Right forelimb (tissue), 1 donor: ENCODE measurements at regions not wholly inside any gene's neighbourhood (a gene's known extent, or its start where the extent isn't known, plus 50 kb on each side); places are given as distances from the start of the nearest gene placed in this dataset.
"Not testable (repeated sequence)": the region's sequence is repeated elsewhere in the genome, so short reads cannot be mapped to it uniquely, and the experiment has no call there.

Experiments used
- DNase-seq: peaks from one replicate; pipeline ENCODE4 v3.0.0-alpha.2; 2018

DNA sequence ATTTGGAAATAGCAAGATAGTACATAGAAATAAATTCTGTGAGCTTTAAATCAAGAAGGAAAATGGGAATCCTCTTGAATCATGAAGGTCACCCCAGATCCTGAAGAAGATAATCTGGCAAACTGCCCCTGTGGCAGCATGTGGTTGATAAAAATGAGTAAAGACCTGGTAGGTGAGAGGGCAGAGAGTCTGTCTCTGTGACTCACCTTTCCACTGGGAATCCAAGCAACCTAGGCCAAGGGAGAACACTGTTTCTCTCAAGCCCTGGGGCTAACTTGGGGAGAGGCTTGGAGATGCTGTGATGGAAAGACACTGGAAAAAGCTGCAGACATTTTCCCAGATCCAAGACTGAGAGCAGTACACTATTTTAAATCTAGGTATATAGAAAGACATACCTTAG is 185.8 kb upstream of the CNTNAP5 start:
- DNase-seq, result no peak

DNA sequence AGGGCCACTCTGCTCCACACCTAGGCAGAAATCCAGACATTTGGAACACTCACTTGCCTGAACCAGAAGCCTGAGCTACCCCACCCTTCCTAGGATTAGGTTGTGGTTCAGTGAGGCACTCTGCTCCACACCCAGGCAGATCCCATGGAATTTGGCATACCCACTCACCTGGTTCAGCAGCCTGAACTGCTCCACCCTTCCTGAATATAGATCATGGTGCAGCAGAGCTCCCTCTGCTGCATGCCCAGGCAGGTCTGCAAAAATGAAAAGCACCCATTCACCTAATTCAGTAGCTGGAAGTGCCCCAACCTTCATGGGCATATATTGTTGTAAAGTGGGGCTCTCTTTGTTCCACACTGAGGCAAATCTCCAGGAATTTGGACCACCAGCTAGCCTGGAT is 185.1 kb upstream of the CNTNAP5 start:
- no peak for DNase-seq

DNA sequence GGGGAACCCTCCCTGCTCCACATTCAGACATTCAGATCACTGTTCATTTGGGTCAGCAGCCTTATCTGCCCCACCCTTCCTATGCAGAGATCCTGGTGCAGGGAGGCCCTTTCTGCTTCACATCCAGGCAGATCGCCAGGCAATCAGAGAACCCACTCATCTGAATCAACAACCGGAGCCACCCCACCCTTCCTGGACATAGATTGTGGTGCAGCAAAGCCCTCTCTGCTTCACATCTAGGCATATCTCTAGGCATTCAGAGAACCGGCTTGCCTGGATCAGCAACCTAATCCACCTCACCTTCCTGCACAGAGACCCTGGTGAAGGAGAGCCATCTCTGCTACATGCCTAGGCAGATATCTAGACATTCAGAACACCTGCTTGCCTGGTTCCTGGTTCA is 184.5 kb upstream of the CNTNAP5 start:
- no peak for DNase-seq

DNA sequence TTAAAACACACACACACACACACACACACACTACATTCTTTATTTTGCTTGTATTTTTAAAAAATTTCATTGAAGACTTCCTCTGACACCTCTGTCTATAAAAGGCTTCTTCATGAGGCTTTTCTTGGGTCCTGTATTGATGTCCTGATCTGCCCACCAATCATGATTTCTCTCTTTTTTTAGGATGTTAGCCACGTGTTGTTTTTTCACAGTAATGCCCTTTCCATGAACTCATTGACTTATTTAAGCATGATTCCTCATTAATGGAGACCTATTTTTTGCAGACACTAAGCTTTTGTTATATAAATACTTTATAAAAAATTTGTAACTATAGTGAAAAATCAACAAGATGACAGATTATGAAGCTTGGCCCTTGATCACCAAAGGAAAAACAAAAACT is 173.8 kb upstream of the CNTNAP5 start:
- DNase-seq, result no peak

DNA sequence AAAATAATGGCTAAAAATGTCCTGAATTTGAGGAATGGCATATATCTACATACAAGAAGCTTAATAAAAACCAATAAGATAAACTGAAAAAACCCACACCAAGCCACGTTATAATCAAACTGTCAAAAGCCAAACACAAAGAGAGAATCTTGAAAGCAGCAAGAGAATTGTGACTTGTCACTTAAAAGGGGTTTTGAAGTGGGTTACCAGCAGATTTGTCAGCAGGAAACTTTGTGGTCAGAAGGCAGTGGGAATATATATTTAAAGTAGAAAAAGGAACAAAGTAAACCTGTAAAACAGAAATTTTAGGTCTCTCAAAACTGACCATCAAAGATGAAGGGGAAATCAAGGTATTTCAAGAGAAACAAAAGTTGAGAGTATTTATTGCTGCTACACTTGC is 171.9 kb upstream of the CNTNAP5 start:
- no peak for DNase-seq

DNA sequence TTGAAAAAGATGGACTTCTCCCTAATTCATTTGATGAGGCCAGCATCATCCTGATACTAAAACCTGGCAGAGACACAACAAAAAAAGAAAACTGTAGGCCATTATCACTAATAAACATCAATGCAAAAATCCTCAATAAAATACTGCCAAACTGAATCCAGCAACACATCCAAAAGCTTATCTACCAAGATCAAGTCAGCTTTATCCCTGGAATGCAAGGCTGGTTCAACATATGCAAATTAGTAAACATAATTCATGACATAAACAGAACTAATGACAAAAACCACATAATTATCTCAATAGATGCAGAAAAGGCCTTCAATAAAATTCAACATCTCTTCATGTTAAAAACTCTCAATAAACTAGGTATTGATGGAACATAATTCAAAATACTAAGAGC is 166.1 kb upstream of the CNTNAP5 start:
- not testable (repeated sequence) for DNase-seq

DNA sequence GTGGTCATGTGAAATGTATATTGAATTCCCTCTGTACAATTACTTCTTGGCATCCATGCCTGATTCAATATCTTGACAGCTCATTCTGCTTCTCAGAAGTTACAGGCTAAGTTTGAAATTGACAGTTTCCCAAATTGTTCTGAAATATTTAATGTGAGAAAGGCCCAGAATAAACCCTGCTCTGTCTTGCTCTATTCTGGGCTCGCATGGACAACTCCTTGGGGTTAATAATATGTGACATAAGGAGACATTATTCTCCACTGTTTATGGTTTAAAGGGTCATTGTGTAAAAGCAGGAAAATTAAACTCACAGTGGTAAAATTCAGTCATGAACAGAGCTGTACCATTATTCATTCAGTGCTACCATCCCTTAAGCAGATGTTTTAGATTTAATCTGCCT is 160.7 kb upstream of the CNTNAP5 start:
- DNase-seq, result no peak

DNA sequence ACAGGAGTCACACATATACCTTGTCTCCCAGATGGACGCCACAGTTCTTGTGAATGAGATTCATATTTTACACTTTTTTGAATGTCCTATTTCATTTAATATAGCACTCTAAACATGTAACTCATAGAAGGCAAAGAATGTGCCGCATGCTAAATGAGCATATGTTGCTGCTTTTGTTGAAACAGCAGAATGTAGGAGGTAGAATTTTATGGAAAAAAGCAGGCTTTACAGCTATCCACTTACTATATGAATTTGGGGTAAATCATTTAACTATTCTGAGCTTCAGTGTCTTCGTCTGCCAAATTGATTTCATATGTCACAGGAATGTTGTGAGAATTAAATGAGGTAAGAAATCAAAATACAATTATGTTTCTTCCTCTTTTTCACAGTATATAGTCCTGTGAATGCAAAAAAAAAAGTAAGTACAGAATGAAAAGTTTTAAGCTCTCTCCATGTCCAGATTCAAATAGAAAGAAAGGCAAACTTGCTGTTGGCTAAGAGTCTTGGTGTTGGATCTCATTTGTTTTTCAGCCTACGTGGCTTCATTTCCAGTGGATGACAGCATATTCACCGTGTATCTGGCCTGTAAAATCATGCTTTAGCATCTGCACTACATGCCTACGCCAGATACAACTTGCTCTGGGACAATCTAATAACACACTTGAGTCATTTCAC is 154.7 kb upstream of the CNTNAP5 start:
- DNase-seq, result no peak

DNA sequence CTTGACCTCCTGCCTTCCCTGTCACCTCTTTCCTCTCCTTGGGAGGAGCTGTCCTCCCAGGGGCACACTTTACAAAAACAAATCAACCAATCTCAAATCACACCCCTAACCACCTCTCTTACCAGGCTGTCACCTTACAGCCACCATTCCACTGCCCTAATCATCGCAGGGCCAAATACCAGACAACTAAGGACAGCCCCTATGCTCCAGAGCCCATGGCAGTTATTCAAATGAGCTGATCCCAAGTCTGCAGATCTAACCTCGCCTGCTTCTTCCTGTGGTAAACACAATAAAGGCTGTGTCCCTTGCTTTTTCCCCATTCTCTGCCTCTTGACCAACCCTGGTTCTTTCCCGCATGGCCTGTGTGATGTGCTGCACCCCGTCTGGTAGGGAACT is 154.2 kb upstream of the CNTNAP5 start:
- DNase-seq, result no peak

DNA sequence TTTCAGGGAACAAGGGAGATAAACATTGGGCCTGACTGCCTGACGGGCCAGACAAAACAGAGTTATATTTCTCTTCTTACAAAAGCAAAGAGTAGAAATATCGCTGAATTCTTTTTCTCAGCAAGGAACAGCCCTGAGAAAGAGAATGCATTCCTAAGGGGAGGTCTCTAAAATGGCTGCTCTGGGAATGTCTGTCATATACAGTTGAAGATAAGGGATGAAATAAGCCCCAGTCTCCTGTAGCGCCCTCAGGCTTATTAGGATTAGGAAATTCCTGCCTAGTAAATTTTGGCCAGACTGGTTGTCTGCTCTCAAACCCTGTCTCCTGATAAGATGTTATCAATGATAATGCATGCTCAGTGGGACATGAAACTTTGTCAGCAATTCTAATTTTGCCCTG is 134.9 kb upstream of the CNTNAP5 start:
- no peak for DNase-seq

DNA sequence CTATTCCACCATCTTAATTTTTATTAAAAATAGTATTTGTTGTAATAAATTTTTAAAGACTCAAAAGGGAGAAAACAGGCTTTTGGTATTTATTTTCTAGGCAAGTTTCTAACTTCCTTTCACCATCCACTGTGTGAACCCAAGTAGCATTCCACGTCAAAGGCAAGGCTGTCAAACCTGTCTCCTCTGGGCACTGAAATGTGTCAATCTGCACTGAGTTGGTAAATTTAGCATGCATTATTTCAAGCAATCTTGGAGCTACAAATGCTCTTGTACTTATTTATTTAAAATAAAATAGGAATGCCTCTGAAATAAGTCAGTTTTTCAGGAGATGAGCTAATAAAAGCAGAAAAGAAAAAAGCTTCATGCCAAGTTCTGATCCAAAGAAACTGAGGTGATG is 130.9 kb upstream of the CNTNAP5 start:
- DNase-seq, result no peak

DNA sequence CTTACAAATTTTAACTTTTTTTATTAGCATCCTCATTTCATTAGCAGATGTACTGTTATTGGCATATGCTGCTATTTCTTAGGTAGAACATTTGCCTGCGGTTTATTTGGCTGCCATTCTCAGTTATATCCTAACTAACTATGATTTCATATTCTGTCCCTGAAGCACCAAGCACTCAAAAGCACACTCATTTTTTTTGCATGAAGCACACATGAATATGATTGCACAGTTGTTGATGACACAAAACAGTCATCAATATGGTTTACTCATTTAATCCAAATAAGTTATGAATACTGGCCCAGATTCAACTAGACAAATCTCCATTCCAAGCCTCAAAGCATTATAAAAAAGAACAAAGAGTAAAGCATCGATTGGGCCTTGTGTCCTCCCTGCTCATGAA is 129.4 kb upstream of the CNTNAP5 start:
- no peak for DNase-seq

DNA sequence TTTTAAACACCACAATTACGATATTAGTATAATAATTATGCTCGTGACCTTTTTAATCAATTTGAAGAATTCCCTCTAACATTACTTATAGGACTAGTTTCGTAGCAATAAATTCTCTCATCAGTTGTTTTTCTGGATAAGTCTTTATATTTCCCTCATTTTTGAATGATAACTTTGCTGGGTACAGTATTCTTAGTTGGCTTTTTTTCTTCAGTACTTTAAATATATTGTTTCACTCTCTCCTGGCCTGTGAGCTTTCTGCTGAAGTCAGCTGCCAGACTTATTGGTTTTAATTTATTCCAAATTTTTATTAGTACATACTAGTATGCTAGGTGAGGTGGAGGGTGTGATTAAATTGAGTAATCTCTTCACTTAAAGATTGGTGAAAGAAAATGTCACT is 123.8 kb upstream of the CNTNAP5 start:
- DNase-seq, result no peak

DNA sequence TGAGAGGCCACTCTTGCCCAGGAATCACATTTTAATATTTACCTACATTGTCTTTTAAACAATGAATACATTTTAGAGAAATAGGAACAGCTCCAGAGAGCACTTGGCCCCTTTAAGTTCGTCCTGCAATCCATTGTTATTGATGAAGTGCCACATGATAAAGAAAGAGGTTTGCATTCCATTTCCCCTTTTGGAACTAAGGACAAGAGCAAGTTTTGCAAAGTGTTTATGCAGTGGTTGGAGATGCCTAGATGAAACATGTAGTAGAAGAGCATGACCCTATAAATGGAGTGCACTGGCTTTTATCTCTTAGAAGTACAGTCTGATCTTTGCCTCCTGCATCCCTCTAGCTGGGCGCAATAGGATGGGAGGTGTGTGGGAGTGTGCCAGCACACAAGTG is 118.7 kb upstream of the CNTNAP5 start:
- DNase-seq, result no peak

DNA sequence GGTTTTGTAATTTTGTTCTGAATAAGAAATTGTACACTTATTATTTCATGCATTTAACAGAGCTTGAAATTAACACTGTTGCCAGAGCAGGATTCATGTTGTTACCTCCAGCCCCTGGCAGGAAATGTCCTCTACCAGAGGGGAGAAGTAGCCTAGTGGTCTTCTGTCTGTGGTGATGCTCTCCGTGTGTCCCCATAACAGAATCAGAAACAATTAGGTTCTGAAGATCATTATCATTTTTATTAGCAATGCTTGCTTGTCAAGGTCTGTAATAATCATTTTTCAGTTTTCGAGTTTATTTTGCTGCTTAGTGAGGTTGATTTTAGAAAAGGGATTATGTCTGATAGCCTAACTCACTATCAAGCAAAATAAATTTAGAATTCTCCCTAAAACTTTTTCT is 116.6 kb upstream of the CNTNAP5 start:
- DNase-seq, result no peak

DNA sequence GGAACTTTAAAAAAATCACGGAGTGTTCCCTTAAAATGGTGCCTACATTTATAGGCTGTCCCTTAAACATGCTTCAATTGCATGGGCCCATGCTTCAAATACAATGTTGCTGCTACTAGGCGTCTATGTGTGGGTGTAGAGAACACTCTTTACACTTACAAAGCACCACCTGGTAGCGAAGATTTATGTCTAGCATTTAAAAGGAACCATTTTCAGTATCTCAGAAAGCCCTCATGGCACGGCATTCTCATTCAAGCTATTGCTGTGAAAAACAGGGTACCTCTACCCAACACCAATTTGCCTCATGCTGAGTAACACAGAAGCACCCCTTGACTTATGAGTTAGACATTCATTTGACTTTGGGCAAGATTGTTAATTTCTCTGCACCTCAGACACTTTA is 112.9 kb upstream of the CNTNAP5 start:
- DNase-seq, result no peak

DNA sequence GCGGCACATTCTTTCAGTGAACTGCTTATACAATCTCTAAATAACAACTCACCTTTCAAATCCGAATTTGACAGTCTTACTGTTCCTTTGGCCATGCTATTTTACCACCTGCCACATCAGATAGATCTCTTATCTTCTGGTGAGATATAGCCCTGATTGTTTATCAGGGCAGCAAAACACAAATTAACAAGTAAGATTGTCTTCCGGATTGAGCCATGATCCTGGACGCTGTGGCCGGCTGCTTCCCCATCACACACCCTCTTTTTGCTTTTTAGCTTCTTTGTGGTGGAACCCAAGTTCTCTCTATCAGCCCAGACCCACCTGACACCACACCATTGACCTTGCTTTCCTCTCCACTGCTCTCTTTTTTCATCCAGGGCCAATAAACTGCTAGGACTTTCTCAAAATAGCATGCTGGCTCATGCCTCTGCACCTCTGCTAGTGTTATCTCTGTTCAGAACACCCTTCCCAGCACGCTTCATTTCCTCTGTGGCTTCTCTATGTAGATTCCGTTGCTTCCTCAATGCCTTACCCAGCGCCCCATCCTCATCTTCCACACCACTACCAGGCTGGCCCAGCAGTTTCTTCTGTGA is 111.8 kb upstream of the CNTNAP5 start:
- no peak for DNase-seq

DNA sequence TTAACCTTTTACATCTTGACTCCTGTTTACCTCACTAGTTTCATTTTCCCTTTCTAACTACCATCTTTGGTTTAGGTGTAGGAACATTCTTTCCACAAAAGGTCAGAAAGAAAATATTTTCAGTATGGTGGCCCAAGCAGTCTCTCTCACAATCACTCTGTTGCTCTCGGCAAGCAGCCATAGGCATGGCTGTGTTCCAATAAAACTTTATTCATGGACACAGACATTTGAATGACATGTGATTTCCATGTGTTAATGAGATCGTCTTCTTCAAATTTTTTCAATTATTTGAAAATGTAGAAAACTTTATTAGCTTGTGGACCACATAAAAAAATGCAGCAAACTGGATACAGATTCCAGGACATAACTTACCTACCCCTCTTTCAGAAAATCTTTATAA is 109.7 kb upstream of the CNTNAP5 start:
- DNase-seq, result no peak

DNA sequence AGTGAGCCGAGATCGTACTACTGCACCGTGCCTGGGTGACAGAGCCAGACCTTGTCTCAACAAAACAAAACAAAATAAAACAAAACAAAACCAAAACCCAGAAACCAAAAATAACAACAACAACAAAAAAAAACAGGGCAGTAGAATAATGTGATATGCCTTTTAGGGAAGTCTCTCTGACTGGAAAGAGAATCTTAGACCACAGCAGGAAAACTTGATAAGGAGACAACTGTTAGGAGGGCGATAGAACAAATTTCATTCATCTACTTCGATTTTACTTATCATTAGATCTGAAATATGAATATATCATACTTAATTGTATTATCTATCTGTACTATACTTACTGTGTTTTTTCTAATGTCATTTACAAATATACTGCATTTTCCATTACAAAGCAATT is 109.0 kb upstream of the CNTNAP5 start:
- DNase-seq, result no peak

DNA sequence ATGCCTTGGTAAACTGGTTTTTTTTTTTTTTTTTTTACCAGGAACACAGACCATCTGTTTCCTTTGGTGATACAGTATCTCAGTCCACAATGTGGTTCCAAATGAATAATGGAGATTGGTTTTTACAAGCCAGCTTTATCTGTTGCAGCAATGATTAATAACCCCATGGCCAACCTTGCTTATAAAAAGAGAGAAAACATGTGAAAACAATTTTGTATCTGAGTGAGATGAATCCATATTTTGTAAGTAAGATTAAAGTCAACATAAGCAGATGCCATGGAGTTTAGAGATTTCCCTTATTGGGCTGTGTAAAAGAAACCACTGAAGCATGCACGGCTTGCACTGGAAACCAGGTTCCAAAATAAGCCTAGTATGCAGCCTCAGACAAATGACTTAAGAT is 108.6 kb upstream of the CNTNAP5 start:
- no peak for DNase-seq

DNA sequence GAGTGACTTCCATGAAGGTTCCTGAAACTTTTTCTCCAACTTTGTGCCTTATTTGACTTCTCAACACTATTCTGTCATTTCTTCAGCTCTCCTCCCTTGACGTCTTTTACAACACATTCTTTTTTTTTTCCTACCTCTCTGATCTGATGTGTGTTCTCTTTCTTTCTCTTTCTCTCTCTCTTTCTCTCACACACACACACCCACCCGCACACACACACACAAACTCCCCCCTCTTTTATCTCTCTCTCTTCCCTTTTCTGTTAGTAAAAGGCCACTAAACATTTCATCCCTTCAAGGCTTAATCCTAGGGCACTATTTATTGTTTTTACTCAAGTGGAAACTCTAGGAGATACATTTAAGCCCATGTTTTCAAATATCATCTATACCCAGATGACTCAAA is 107.8 kb upstream of the CNTNAP5 start:
- DNase-seq, result no peak

DNA sequence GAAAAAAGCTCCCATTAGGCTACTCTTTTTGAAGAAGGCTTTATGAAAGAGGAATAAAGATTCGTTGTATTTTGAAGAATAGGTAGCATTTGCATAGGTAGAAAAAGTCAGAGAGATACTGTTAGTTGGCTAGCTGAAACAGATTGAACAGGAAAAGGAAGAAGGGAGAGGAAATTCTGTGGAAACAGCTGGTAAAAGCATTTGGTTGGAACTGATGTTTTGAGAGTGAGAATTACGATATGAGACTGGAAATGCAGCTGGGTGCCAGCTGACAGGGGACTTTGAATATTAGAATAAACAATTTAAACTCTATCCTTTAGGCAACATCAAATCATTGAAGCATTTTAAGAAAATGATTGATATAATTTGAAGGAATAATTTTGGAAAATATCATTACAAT is 96.7 kb upstream of the CNTNAP5 start:
- DNase-seq, result no peak

DNA sequence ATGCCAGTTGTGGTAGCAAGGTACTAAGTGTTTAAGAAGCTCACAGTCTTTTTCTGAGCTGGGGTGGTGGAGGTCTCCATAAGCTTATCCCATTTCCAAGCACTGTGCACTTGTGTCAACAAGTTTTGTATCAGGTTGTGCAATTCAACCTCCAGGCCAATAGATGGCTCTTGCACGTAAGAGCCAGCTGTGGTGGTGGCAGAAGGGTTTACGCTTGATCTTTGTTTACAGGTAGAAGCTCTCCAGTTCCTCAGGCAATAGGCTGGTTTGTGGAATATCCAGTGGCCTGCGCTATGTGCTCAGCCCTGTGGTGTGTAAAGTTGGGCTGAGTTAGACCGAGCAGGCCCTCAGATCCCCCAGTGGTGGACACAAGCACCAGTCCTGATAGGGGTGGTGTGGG is 89.7 kb upstream of the CNTNAP5 start:
- no peak for DNase-seq

DNA sequence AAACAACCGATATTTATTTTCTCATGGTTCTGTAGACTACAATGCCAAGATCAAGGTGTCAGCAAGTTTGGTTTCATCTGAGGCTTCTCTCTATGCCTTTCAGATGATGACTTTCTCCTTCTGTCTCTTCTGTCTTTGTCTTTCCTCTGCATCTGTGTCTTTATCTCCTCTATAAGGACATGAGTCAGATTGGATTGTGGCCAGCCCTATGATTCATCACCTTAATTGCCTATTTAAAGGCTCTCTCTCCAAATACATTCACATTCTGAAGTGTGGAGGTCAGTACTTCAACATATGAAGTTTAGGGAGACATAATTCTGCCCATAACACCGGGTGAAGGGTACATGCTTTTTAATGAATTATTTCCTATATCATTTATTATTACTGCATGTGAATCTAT is 71.2 kb upstream of the CNTNAP5 start:
- DNase-seq, result no peak

DNA sequence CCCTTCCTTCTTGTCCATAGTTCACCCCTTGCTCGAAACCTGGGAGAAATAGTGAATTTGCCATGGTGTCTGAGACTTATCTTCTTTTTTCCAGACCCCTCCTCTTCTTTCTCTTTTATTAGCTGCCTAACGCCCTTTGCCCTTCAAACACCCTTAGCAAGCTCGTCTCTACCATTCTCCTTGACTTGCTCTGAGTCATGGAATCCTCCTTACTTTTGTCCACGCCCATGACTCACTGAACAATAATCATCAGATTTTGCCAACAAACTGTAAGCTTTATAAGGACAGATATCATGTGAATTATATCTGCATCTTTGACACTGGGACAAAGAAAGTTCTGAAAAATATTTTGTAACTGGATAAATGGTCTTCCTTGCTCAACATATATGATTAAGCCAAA is 67.1 kb upstream of the CNTNAP5 start:
- no peak for DNase-seq
